RWPE1 (cell line): ENCODE measurements at regions not wholly inside any gene's neighbourhood (a gene's known extent, or its start where the extent isn't known, plus 50 kb on each side); places are given as distances from the start of the nearest gene placed in this dataset.

Experiments
- CTCF ChIA-PET: fragments of 350-600 bp; sonication (Branson Sonifier 250); formaldehyde crosslinking; extraction: SDS; loops from one replicate; lab custom pipeline; 2021; lab: Yijun Ruan, JAX
- POLR2A ChIA-PET: fragments of 400-600 bp; formaldehyde crosslinking; extraction: SDS; loops from one replicate; lab custom pipeline; 2020; ENCODE audit warnings: antibody characterized with exemption; ENCODE audit not compliant: low non-redundant PET; lab: Yijun Ruan, JAX
- DNase-seq: peaks from one replicate; pipeline ENCODE4 v3.0.0; 2012; ENCODE audit warnings: low spot score
- H3K27ac ChIP-seq: fragments of 450-650 bp; 2 replicates; pipeline ENCODE4 v1.5.1; 2017
- CTCF ChIP-seq: fragments of 450-650 bp; conservative IDR thresholded peaks from 2 replicates; pipeline ENCODE4 v1.5.1; 2017; ENCODE audit warnings: low read depth, mild to moderate bottlenecking

GRCh38 chr14:98951521-98952152, 320.4 kb downstream of the BCL11B start:
- DNase-seq = no peak
- H3K27ac ChIP-seq = no peak overlapping the region
- TF ChIP-seq CTCF = no peak
- ChIA-PET POLR2A (no interaction called here), CTCF (no interaction called here)

- H3K27ac ChIP-seq = peak overlapping the region; percentile 91
- ChIA-PET CTCF (interaction anchor here (0.6 to 1.0 kb wide), 2 partner anchors 314 to 1753 kb away, joined by 3 read pairs; no protein-coding TSS in a partner anchor), POLR2A (no interaction called here)
- peak; percentile 74 for DNase-seq
- TF ChIP-seq CTCF = no peak
Measured at GRCh38 chr14:98952593-98953350, 319.2 kb downstream of the BCL11B start.

- DNase-seq = peak; percentile 75
- H3K27ac ChIP-seq = peak overlapping the region; percentile 91
- ChIA-PET CTCF (interaction anchor here (0.6 to 1.0 kb wide), 2 partner anchors 33 to 313 kb away, joined by 3 read pairs; no protein-coding TSS in a partner anchor), POLR2A (no interaction called here)
- TF ChIP-seq CTCF = no peak
Measured at GRCh38 chr14:98953551-98954348, 318.2 kb downstream of the BCL11B start.

- TF ChIP-seq CTCF = no peak
Measured at GRCh38 chr14:98954349-98955000, 317.5 kb downstream of the BCL11B start.

GRCh38 chr14:98955036-98955740, 316.8 kb downstream of the BCL11B start:
- no peak for TF ChIP-seq CTCF
- CTCF ChIA-PET = interaction anchor here (0.5 to 0.7 kb wide), 3 partner anchors 17 to 243 kb away, joined by 3 to 4 read pairs (median 3); no protein-coding TSS in a partner anchor
- H3K27ac ChIP-seq = peak overlapping the region; percentile 93; the same call in 1 of the 2 replicates
- DNase-seq = no peak
- POLR2A ChIA-PET = no interaction called here

More at GRCh38 chr14:98954349-98955000, 317.5 kb downstream of the BCL11B start:
- ChIA-PET CTCF (interaction anchor here (0.5 to 0.6 kb wide), 2 partner anchors 16 to 34 kb away, joined by 3 to 4 read pairs; no protein-coding TSS in a partner anchor), POLR2A (no interaction called here)
- no peak for DNase-seq
- peak overlapping the region; percentile 91 for H3K27ac ChIP-seq
